WTC11 (cell line): ENCODE measurements at regions not wholly inside any gene's neighbourhood (a gene's known extent, or its start where the extent isn't known, plus 50 kb on each side); places are given as distances from the start of the nearest gene placed in this dataset.

Source experiments
- CBFB ChIP-seq: sonication (generic); formaldehyde crosslinking; IDR thresholded peaks from 2 replicates; pipeline ENCODE4 v1.8.1; 2022; ENCODE audit warnings: mild to moderate bottlenecking, low read depth, missing genetic modification reagents
- ELF4 ChIP-seq: sonication (generic); formaldehyde crosslinking; IDR thresholded peaks from 2 replicates; pipeline ENCODE4 v1.8.1; 2022; ENCODE audit warnings: low read depth, mild to moderate bottlenecking, moderate library complexity, missing genetic modification reagents
- ETV6 ChIP-seq: sonication (generic); formaldehyde crosslinking; IDR thresholded peaks from 2 replicates; pipeline ENCODE4 v1.8.1; 2022; ENCODE audit warnings: mild to moderate bottlenecking, missing genetic modification reagents
- NR1H2 ChIP-seq: sonication (generic); formaldehyde crosslinking; IDR thresholded peaks from 2 replicates; pipeline ENCODE4 v1.9.0; 2021; ENCODE audit warnings: mild to moderate bottlenecking, moderate library complexity, missing genetic modification reagents
- TF ChIP-seq, protein P1 (sequence below): fragments of 200-600 bp; IDR thresholded peaks from 2 replicates; pipeline ENCODE4 v1.8.0; 2022; ENCODE audit warnings: antibody characterized with exemption

DNA sequence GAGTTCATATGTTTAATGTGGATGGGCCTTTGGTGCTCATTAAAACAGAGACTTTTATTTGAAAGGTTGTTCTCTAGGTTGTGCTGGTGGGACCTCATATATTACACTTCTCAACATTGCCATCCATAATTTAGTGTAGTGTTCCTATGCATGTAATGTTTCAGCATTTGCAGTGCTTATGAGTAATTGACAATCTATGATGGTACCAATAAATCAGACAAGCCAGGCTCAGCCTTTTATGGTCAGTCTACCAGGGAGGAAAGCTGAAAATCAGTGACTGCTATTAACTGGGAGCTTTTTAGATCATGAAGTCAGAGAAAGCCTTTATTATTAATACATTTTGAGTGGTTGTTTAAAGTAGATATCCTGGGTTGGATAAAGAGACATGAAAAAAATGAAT is 120.1 kb upstream of the SLC28A3 start:
- TF ChIP-seq, protein P1, sequence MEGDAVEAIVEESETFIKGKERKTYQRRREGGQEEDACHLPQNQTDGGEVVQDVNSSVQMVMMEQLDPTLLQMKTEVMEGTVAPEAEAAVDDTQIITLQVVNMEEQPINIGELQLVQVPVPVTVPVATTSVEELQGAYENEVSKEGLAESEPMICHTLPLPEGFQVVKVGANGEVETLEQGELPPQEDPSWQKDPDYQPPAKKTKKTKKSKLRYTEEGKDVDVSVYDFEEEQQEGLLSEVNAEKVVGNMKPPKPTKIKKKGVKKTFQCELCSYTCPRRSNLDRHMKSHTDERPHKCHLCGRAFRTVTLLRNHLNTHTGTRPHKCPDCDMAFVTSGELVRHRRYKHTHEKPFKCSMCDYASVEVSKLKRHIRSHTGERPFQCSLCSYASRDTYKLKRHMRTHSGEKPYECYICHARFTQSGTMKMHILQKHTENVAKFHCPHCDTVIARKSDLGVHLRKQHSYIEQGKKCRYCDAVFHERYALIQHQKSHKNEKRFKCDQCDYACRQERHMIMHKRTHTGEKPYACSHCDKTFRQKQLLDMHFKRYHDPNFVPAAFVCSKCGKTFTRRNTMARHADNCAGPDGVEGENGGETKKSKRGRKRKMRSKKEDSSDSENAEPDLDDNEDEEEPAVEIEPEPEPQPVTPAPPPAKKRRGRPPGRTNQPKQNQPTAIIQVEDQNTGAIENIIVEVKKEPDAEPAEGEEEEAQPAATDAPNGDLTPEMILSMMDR: no peak
- TF ChIP-seq ETV6 (CRISPR knock-in tag): no peak
- TF ChIP-seq ELF4 (CRISPR knock-in tag): no peak
- TF ChIP-seq CBFB (CRISPR knock-in tag): no peak
- no peak for TF ChIP-seq NR1H2 (CRISPR knock-in tag)
